ENCODE measurements at regions not wholly inside any gene's neighbourhood (a gene's known extent, or its start where the extent isn't known, plus 50 kb on each side); places are given as distances from the start of the nearest gene placed in this dataset.

- no peaks in the 10 kb centered on the region for H3K27me3 ChIP-seq
- peak overlapping the region; percentile 4 for H2AFZ ChIP-seq (replicated peaks)
- no peaks in the 10 kb centered on the region for H3K36me3 Mint-ChIP-seq
- H3K4me2 ChIP-seq, result no peak overlapping the region
- no peaks in the 10 kb centered on the region for H3K36me3 ChIP-seq
- H3K9me3 ChIP-seq (ENCODE audit: low read depth), result no peaks in the 10 kb centered on the region
- H4K20me1 ChIP-seq (ENCODE audit: low read depth), result no peaks in the 10 kb centered on the region
- H3K27ac Mint-ChIP-seq, result no peak overlapping the region
- no peaks in the 10 kb centered on the region for H3K4me1 ChIP-seq
- H3K27ac ChIP-seq, result no peak overlapping the region
- no peaks in the 10 kb centered on the region for H3K79me2 ChIP-seq (ENCODE audit: low read depth)
- H3K4me3 ChIP-seq, result no peak overlapping the region
- TF ChIP-seq EZH2phosphoT487 (IDR thresholded peaks at IDR 0.05) (no peak), EZH2 (IDR thresholded peaks at IDR 0.05) (no peak)
- TF ChIP-seq, protein P1, sequence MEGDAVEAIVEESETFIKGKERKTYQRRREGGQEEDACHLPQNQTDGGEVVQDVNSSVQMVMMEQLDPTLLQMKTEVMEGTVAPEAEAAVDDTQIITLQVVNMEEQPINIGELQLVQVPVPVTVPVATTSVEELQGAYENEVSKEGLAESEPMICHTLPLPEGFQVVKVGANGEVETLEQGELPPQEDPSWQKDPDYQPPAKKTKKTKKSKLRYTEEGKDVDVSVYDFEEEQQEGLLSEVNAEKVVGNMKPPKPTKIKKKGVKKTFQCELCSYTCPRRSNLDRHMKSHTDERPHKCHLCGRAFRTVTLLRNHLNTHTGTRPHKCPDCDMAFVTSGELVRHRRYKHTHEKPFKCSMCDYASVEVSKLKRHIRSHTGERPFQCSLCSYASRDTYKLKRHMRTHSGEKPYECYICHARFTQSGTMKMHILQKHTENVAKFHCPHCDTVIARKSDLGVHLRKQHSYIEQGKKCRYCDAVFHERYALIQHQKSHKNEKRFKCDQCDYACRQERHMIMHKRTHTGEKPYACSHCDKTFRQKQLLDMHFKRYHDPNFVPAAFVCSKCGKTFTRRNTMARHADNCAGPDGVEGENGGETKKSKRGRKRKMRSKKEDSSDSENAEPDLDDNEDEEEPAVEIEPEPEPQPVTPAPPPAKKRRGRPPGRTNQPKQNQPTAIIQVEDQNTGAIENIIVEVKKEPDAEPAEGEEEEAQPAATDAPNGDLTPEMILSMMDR (IDR thresholded peaks at IDR 0.05), result peak; percentile 47
- H3K4me3 Mint-ChIP-seq, result no peak overlapping the region
- DNase-seq (ENCODE audit: low spot score), result peak; percentile 43
- H3K4me1 Mint-ChIP-seq, result no peaks in the 10 kb centered on the region
- no peak overlapping the region for H3K9ac ChIP-seq
- peaks cover 2% of the 10 kb centered on the region for H3K27me3 Mint-ChIP-seq (ENCODE audit: insufficient read depth, low read depth)
- no peaks in the 10 kb centered on the region for H3F3A ChIP-seq (ENCODE audit: low read depth)
- H3K9me3 Mint-ChIP-seq, result no peaks in the 10 kb centered on the region
Observed at GRCh38 chr12:127559349-127560040, 707.5 kb upstream of the TMEM132C start.

- Mint-ChIP-seq H3K4me1 (no peaks in the 10 kb centered on the region), H3K4me3 (no peak overlapping the region), H3K27me3 (ENCODE audit: insufficient read depth, low read depth) (peaks cover 2% of the 10 kb centered on the region), H3K27ac (no peak overlapping the region), H3K9me3 (peaks cover 2% of the 10 kb centered on the region), H3K36me3 (no peaks in the 10 kb centered on the region)
- H3K4me2 ChIP-seq, result no peak overlapping the region
- no peak for DNase-seq (ENCODE audit: low spot score)
- TF ChIP-seq EZH2phosphoT487 (IDR thresholded peaks at IDR 0.05) (no peak), EZH2 (IDR thresholded peaks at IDR 0.05) (no peak)
- TF ChIP-seq, protein P1 (IDR thresholded peaks at IDR 0.05), result no peak
- H3K9me3 ChIP-seq (ENCODE audit: low read depth), result no peaks in the 10 kb centered on the region
- no peaks in the 10 kb centered on the region for H3K79me2 ChIP-seq (ENCODE audit: low read depth)
- H3K9ac ChIP-seq, result no peak overlapping the region
- H3F3A ChIP-seq (ENCODE audit: low read depth), result no peaks in the 10 kb centered on the region
- H3K4me1 ChIP-seq, result no peaks in the 10 kb centered on the region
- H3K27ac ChIP-seq, result no peak overlapping the region
- H3K4me3 ChIP-seq, result no peak overlapping the region
- no peaks in the 10 kb centered on the region for H4K20me1 ChIP-seq (ENCODE audit: low read depth)
- no peaks in the 10 kb centered on the region for H3K36me3 ChIP-seq
- H3K27me3 ChIP-seq, result no peaks in the 10 kb centered on the region
- peak overlapping the region; percentile 4 for H2AFZ ChIP-seq (replicated peaks)
Observed at GRCh38 chr12:127560041-127560478, 706.9 kb upstream of the TMEM132C start.

- Histone ChIP-seq H3F3A (ENCODE audit: low read depth) (no peaks in the 10 kb centered on the region), H3K9ac (no peak overlapping the region), H3K27me3 (no peaks in the 10 kb centered on the region), H3K36me3 (no peaks in the 10 kb centered on the region), H4K20me1 (ENCODE audit: low read depth) (no peaks in the 10 kb centered on the region), H3K9me3 (ENCODE audit: low read depth) (no peaks in the 10 kb centered on the region), H3K4me3 (no peak overlapping the region), H2AFZ (replicated peaks) (no peak overlapping the region), H3K4me2 (no peak overlapping the region), H3K27ac (no peak overlapping the region), H3K79me2 (ENCODE audit: low read depth) (no peaks in the 10 kb centered on the region), H3K4me1 (no peaks in the 10 kb centered on the region)
- H3K4me1 Mint-ChIP-seq, result no peaks in the 10 kb centered on the region
- no peak overlapping the region for H3K27ac Mint-ChIP-seq
- DNase-seq (ENCODE audit: low spot score), result no peak
- TF ChIP-seq, protein P1 (IDR thresholded peaks at IDR 0.05), result no peak
- H3K9me3 Mint-ChIP-seq, result peaks cover 6% of the 10 kb centered on the region
- no peak overlapping the region for H3K4me3 Mint-ChIP-seq
- H3K36me3 Mint-ChIP-seq, result no peaks in the 10 kb centered on the region
- peaks cover 5% of the 10 kb centered on the region for H3K27me3 Mint-ChIP-seq (ENCODE audit: insufficient read depth, low read depth)
Observed at GRCh38 chr12:127562816-127563215, 704.2 kb upstream of the TMEM132C start.
